HG03280 (cell line): ENCODE measurements at regions not wholly inside any gene's neighbourhood (a gene's known extent, or its start where the extent isn't known, plus 50 kb on each side); places are given as distances from the start of the nearest gene placed in this dataset.

Experiments used
- ATAC-seq: cut with Tn5 transposase; IDR thresholded peaks from one replicate; pipeline ENCODE4 v1.9.1; 2021; ENCODE audit warnings: mild to moderate bottlenecking, moderate library complexity; ENCODE audit not compliant: unreplicated experiment

DNA sequence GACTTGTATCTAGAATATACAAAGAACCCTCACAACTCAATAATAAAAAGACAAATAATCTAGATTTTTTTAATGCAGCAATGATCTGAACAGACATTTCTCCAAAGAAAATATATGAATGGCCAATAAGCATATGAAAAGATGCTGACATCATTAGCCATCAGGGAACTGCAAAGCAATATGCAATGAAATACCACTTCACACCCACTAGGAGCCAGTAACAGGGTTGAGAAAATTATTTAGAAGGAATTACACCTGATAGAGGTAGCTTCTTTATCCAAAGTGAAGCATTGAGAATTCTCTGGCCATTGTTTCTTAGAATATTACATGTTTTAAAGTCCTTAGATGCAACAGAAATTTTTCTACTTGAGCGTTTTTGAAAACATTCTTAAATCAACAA, 316.9 kb downstream of the KCNN2 start:
- ATAC-seq = no peak

DNA sequence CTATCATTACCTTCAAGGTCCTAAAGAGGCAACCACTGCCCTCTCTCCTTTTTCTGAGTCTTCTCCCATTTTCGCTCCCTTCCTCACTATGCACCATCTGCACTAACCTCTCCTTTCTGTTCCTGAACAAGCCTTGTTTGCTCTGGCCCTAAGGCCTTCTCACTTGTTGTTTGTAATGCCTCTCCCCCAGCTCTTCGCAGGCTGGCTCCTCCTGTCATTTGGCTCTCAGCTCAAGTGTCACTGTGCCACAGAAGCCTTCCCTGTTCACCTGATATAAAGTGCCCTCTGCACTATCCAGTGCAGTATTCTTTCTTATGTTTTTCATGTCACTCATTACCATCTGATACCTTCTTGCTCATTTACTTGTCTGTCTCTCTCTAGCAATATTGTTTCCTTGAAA, 303.7 kb downstream of the KCNN2 start:
- ATAC-seq = no peak

DNA sequence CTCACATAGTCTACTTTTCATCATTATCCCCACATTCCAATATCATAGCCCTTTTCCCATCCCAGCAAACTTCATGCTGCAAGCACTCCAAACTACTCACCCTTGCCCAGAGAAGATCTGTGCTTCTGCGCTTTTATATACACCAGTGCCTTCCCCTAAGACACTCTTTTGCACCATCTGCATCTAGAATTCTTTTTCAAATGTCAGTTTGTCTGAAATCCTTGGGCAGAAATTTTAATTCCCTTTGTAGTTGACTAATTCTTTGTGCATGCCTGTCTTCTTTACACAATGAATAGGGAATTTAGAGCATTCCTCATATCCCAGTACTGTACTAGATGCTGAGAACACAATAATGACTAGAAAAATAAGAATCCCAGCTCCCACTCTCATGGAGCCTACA, 298.9 kb downstream of the KCNN2 start:
- no peak for ATAC-seq

DNA sequence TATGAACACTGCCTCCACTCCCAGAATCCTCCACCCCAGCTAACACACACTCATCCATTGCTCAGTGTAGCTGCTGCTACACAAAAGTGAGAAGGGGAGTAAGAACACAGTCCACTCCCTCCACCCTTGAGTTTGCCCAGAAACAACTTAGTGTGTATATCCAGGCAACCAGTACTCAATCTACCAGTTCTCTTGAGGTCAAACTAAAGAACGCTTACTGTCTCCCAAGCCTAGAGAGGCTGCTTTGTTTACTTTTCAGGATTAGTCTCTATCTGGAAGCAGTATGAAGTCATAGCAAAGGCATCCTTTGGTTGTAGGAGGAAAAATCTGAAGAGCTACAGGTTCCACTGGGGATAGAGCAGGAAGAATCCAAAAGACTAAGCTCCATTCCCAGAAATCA, 296.3 kb downstream of the KCNN2 start:
- ATAC-seq = no peak

DNA sequence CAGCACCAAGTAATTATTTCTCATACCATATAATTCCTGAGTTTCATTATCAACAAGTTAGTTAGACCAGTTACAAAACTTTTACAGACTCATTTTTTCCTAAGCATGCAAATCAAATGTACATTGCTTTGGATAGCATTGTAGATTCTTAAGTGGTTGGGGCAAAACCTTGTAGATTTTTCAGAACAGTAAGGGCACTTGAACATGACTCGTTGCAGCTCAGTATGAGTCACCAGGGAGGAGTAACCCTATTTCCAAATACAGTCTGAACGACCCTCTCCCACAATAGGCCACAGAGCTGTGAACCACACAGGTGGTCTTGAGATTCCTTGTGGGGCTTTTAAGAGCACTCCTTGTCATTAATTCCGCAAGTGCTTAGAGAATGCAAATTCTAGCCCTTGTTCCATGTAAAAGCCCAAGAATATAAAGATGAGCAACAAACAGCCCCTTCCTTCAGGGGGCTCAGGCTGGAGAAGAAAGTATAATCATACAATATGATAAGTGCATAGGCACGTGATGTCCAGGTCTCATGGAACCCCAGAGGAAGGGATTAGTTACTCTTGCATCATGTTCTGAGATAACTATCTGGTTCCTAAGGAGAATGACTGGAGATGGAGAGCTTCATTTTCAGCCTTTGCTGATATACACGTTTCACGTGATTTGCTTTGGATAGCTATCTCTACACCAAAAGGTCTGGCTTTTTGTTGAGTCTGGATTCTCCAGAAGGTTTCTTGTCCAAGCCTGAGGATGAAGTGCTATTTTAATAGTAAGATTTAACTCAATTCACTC, 295.7 kb downstream of the KCNN2 start:
- ATAC-seq = no peak

DNA sequence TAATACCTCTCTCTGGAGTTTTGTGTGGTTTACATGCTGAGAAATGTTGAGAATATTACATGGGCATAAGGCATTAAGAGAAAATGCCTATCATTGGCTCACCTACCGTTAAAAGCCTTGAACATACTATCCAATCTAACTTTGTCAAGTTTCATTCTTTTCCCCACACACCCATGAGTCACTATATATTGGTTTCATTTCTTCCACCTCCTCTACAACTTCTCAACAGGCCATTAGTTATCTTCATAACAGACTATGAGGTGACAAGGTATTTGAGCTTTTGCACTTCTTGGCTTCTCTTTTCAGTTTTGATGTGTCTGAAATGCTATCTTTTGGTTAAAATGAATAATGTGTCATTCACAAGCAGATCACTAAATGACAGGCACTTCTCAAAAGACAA, 288.0 kb downstream of the KCNN2 start:
- ATAC-seq = no peak

DNA sequence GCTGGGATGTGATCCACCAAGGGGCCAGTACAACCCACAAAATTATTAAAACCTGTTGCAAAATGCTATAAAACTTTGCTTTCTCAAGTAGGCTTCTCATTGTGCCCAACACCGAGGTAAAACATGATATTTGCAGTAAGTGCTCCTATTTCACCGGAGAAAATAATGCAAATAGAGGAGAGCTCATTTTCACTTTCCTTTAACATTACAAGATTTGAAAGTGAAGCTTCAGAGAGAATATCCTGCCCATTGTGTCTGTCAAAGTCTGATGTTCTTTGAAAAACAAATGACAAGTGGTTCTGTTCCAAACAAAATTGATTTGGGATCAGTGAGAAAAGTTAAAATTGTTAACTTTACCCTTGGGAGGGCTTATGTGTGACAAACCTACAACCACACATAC, 287.1 kb downstream of the KCNN2 start:
- no peak for ATAC-seq

DNA sequence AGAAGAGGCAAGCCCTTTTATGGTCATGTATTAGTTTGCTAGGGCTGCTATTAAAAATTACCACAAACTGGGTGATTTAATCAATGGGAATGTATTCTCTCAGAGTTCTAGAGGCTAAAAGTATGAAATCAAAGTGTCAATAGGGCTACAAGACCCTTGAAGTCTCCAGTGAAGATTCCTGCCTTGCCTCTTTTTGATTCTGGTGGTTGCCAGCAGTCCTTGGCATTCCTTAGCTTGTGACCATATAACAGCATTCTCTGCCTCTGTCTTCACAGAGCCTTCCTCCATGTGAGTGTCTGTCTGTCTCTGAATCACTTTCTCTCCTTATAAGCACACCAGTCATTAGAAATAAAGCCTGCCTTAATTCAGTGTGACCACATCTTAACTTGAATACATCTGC, 282.7 kb downstream of the KCNN2 start:
- ATAC-seq = no peak

DNA sequence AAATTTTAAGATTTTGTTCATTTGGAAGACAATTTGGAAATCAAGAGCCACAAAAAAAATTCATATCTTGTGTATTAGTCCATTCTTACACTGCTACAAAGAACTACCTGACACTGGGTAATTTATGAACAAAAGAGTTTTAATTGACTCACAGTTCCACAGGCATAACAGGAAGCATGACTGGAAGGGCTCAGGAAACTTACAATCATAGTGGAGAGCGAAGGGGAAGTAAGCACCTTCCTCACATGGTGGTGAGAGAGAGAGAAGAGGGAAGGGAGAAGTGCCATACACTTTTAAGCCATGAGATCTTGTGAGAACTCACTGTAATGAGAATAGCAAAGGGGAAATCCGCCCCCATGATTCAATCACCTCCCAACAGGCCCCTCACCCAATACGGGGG, 274.4 kb downstream of the KCNN2 start:
- no peak for ATAC-seq

DNA sequence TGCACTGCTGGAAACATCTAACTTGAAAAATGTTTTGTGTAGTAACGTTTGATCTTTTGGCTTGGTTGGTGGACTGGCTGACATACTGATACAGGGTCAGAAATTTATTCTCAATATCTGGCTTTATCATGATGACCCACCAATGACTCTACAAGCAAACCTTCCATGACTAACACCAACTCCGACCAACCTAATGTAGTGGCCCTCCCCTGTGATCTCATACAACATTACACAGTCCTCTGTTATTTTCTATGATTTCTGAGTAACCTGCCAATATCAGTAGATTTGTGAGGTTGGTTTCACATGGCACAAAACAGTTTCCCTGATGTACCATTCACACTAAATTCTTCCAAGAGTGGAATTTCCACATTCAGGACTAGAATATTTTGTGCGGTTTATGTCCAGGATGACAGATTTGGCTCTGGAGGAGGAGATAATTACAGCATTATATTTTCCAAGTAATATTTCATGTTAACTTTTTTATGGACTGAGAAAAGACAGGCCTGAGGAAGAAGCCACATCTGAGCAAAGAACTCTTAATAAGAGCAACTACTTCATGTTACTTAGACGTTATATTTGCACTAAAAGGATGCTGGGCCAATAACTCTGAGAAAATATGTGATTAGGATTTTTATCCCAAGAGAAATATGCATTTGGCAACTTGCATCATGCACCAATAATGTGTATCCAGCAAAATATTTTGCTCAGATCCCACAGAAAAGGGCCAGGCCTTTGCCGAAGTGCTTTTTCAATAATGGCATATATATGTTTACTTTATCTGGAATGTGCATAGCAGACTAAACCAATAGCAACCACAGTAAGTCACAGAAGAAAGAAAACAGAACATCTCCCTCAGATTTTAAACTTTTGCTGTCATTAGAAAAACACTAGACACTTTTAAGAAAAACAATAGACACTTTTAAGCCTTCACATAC, 273.4 kb downstream of the KCNN2 start:
- ATAC-seq = no peak

DNA sequence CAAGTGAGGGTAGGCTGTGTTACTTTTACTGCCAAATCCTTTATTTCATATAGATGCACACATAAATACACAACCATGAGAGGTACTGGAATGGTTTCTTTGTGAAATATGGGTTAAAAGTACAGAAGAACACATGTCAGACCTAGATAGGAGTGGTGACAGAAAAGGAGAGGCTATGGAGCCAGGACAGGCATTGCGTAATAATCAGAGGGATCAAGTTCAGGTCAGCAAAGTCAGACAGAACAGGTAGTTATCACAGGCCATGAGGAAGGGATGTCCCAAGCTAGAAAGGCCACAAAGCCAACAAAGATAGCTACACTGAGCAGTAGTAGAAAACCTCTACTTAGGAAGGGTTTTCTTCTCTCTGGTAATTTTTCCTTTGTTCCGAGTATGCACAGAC, 272.6 kb downstream of the KCNN2 start:
- no peak for ATAC-seq

DNA sequence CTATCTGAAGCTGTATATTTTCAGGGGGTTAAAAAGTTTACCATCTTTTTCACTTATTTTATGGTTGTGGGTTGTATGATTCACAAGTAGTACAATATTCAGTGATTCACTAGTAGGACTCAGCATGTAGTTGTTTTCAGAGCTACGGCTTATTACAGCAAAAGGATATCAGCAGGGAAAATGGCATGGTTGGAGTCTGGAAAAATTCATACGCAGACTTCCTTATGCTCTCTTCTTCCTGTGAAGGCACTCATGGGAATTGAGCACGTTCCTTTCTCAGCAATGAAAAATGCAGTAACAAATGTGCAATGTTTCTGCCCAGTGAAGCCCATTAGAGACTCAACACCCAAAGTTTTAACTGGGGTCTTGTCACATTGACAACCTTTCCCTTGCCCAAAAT, 250.5 kb downstream of the KCNN2 start:
- ATAC-seq = no peak

DNA sequence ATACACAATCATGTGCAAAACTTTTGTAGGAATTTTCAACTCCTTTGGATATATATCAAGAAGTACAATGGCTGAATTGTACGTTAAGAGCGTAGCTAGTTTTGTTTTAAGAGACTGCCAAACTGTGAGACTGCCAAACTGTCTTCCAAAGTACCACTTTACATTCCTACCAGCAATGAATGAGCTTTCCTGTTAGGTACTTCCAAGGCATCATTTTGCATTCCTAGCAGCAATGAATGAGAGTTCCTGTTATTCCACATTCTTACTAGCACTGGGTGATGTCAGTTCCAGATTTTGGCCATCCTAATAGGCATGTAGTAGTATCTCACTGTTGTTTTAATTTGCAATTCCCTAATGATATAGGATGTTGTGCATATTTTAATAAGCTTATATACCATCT, 219.3 kb downstream of the KCNN2 start:
- no peak for ATAC-seq

DNA sequence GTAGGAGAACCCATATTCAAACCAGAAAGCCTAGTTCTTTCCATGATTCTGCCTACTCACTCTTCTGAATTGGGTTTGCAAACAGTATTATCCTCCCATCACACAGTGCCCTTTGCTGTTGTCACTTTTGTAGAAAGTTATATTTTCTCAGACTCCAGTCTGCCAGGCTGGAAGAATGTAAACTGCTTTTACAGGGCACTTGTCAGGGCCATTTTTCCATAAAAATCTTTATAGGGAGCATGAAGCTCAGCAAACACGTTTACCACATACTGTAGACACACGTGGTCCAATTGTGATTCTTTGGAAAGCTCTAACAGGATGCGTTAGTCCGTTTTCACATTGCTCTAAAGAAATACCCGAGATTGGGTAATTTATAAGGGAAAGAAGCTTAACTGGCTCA, 204.0 kb downstream of the KCNN2 start:
- no peak for ATAC-seq

DNA sequence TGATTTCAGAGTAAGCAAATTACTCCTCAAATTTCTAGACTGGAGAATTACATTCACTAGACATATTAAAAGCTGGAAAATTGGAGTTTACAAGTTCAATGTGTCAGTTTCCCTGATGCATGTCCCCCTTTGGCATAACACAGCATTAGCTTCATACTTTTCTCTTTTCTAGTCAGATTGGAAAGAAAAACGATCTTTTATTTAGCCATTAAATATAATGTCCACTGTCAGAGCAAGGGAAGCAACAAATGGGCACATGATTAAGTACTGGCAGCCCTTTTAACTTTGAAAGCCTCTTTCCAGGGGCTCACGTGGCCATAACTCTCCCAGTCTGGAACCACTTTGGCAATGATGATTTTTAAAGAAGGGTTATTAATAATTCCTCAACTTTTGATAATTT, 203.3 kb downstream of the KCNN2 start:
- ATAC-seq = no peak

DNA sequence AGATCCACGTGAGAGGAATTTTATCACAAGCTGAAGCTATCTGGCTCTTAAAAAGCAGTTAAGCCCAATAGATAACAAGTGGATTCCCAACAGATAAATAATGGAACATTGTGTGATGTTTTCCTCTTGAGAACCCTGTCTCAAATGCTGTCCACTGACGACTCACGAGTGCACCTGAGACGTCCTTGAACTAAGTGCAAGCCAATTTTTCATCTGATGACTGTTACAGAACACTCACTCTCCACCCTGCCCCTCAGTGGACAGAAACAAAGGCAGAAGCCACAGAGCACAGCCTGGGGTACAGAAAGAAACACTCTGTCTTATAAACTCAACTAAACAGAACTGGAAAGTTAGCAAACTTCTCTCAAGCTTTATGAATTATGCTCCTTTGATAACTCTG, 199.5 kb downstream of the KCNN2 start:
- no peak for ATAC-seq
